ENCODE measurements at regions not wholly inside any gene's neighbourhood (a gene's known extent, or its start where the extent isn't known, plus 50 kb on each side); places are given as distances from the start of the nearest gene placed in this dataset.

DNA sequence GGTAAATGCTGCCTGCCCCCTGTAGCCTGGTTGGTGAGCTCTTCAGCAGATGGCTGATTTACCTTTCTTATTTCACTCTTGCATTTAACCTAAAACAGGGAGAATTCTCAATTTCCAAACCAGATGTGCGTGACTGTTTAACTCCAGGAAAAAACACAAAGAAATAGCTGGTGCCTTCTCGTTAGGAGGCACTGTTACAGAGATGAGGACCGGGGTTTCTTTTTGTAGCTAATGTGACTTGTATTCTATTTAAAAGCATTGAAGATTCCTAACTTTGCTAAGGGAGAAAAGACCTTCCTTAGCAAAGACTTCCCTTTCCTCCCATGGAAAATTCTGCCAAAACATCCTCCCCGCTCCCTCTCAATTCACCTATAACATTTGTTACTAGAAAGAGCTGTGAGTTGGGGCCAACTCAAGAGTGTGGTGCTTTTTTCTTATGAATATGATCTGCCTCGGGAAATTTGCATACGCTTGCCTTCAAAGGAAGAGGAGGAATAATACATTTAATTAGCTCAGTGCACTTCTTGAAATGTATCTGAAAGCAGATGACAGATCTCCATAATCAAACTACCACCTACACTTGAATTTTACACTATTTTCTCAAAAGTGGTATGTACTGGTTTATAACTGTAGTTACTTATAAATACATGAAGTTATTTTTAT is 102.0 kb upstream of the ARID2 start:
- H3K9me3 ChIP-seq (ENCODE audit: low read length) = no peaks in the 10 kb centered on the region
- H3K4me3 ChIP-seq (ENCODE audit: low read length) = no peak overlapping the region
- no peaks in the 10 kb centered on the region for H3K4me1 ChIP-seq (ENCODE audit: insufficient read depth, low read length)
- no peaks in the 10 kb centered on the region for H3K9me2 ChIP-seq (replicated peaks; ENCODE audit: low read length)
- DNase-seq = no peak
- no peak overlapping the region for H3K27ac ChIP-seq (ENCODE audit: low read length)
- H3F3A ChIP-seq (ENCODE audit: low read length, unreplicated experiment) = no peaks in the 10 kb centered on the region
- H3K27me3 ChIP-seq (ENCODE audit: low read length) = no peaks in the 10 kb centered on the region
- BruUV-seq (replicated peaks) = no TSS peak
- POLR2A ChIA-PET (ENCODE audit: unreplicated experiment) = no interaction called here
- no peak for TF ChIP-seq EZH2 (IDR thresholded peaks at IDR 0.05; ENCODE audit: low read length, unreplicated experiment)
- no peak for TF ChIP-seq EZH2phosphoT487 (IDR thresholded peaks at IDR 0.05; ENCODE audit: borderline replicate concordance, low read length)
- TF ChIP-seq, protein P1, sequence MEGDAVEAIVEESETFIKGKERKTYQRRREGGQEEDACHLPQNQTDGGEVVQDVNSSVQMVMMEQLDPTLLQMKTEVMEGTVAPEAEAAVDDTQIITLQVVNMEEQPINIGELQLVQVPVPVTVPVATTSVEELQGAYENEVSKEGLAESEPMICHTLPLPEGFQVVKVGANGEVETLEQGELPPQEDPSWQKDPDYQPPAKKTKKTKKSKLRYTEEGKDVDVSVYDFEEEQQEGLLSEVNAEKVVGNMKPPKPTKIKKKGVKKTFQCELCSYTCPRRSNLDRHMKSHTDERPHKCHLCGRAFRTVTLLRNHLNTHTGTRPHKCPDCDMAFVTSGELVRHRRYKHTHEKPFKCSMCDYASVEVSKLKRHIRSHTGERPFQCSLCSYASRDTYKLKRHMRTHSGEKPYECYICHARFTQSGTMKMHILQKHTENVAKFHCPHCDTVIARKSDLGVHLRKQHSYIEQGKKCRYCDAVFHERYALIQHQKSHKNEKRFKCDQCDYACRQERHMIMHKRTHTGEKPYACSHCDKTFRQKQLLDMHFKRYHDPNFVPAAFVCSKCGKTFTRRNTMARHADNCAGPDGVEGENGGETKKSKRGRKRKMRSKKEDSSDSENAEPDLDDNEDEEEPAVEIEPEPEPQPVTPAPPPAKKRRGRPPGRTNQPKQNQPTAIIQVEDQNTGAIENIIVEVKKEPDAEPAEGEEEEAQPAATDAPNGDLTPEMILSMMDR (conservative IDR thresholded peaks at IDR 0.05; ENCODE audit: low read depth, low read length) = no peak
- no peaks in the 10 kb centered on the region for H3K79me2 ChIP-seq (ENCODE audit: low read length)
- no peaks in the 10 kb centered on the region for H4K20me1 ChIP-seq (ENCODE audit: low read length)
- H3K36me3 ChIP-seq (ENCODE audit: low read depth, low read length) = no peaks in the 10 kb centered on the region
- intact Hi-C loops (cut with micrococcal nuclease) = no loop called here
- H3K9ac ChIP-seq (ENCODE audit: low read length) = no peak overlapping the region
- no peak overlapping the region for H3K4me2 ChIP-seq (ENCODE audit: low read length)
- no peak overlapping the region for H2AFZ ChIP-seq (ENCODE audit: low read length)
- ATAC-seq = no peak
- CTCF ChIA-PET = no interaction called here

DNA sequence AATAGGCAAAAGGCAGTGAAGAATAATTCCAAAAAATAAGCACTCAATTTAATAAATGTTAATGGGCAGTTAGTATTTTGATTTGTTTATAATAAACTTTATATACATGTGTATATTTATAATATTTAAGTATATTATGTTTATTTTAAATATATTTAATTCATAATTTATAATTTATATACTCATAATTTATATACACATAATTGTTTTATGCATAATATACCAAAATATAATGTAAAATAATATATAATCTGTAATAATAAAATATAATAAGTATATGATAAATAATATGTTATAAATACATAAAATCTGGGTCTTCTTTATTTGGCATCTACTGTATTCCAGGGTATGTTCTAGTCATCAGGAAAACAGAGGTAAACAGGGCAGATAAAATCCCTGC is 100.2 kb upstream of the ARID2 start:
- H4K20me1 ChIP-seq (ENCODE audit: low read length) = no peaks in the 10 kb centered on the region
- ATAC-seq (no peak), DNase-seq (no peak)
- no peak overlapping the region for H2AFZ ChIP-seq (ENCODE audit: low read length)
- BruUV-seq (replicated peaks) = no TSS peak
- no peak overlapping the region for H3K27ac ChIP-seq (ENCODE audit: low read length)
- no peaks in the 10 kb centered on the region for H3F3A ChIP-seq (ENCODE audit: low read length, unreplicated experiment)
- no peak overlapping the region for H3K4me2 ChIP-seq (ENCODE audit: low read length)
- H3K9ac ChIP-seq (ENCODE audit: low read length) = no peak overlapping the region
- CTCF ChIA-PET = no interaction called here
- no peaks in the 10 kb centered on the region for H3K36me3 ChIP-seq (ENCODE audit: low read depth, low read length)
- H3K9me2 ChIP-seq (replicated peaks; ENCODE audit: low read length) = no peaks in the 10 kb centered on the region
- TF ChIP-seq EZH2 (IDR thresholded peaks at IDR 0.05; ENCODE audit: low read length, unreplicated experiment) (no peak), EZH2phosphoT487 (IDR thresholded peaks at IDR 0.05; ENCODE audit: borderline replicate concordance, low read length) (no peak)
- TF ChIP-seq, protein P1 (conservative IDR thresholded peaks at IDR 0.05; ENCODE audit: low read depth, low read length) = no peak
- H3K79me2 ChIP-seq (ENCODE audit: low read length) = no peaks in the 10 kb centered on the region
- H3K4me1 ChIP-seq (ENCODE audit: insufficient read depth, low read length) = no peaks in the 10 kb centered on the region
- intact Hi-C loops (cut with micrococcal nuclease) = no loop called here
- POLR2A ChIA-PET (ENCODE audit: unreplicated experiment) = no interaction called here
- H3K27me3 ChIP-seq (ENCODE audit: low read length) = no peaks in the 10 kb centered on the region
- no peak overlapping the region for H3K4me3 ChIP-seq (ENCODE audit: low read length)
- no peaks in the 10 kb centered on the region for H3K9me3 ChIP-seq (ENCODE audit: low read length)

DNA sequence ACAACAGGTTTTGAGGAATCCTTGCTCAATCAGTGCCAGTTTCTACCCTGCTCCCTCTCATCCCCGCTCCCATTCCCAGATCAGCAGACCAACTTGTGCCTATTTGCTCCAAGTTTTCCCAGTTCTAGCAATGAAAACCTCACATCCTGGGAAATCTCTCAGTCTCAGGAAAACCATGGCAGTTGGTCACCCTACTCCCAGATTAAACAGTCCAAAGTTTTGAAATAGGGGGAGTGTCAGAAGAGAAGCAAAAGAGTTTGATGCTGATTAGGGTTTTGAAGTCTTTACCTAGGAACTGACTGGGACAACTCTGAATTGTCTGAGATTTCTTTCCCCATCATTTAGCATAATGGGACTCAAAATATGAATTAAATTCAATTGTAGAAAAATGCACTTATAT is 95.8 kb upstream of the ARID2 start:
- H3K27ac ChIP-seq (ENCODE audit: low read length) = no peak overlapping the region
- no peaks in the 10 kb centered on the region for H3F3A ChIP-seq (ENCODE audit: low read length, unreplicated experiment)
- ATAC-seq (no peak), DNase-seq (no peak)
- H3K4me2 ChIP-seq (ENCODE audit: low read length) = no peak overlapping the region
- H3K4me1 ChIP-seq (ENCODE audit: insufficient read depth, low read length) = peaks cover 14% of the 10 kb centered on the region
- H3K27me3 ChIP-seq (ENCODE audit: low read length) = no peaks in the 10 kb centered on the region
- no peak overlapping the region for H3K4me3 ChIP-seq (ENCODE audit: low read length)
- no peaks in the 10 kb centered on the region for H3K9me2 ChIP-seq (replicated peaks; ENCODE audit: low read length)
- ChIA-PET POLR2A (ENCODE audit: unreplicated experiment) (no interaction called here), CTCF (no interaction called here)
- H4K20me1 ChIP-seq (ENCODE audit: low read length) = no peaks in the 10 kb centered on the region
- H3K79me2 ChIP-seq (ENCODE audit: low read length) = no peaks in the 10 kb centered on the region
- no peaks in the 10 kb centered on the region for H3K9me3 ChIP-seq (ENCODE audit: low read length)
- no peak overlapping the region for H2AFZ ChIP-seq (ENCODE audit: low read length)
- H3K9ac ChIP-seq (ENCODE audit: low read length) = no peak overlapping the region
- no TSS peak for BruUV-seq (replicated peaks)
- no peaks in the 10 kb centered on the region for H3K36me3 ChIP-seq (ENCODE audit: low read depth, low read length)
- TF ChIP-seq, protein P1 (conservative IDR thresholded peaks at IDR 0.05; ENCODE audit: low read depth, low read length) = no peak
- TF ChIP-seq EZH2 (IDR thresholded peaks at IDR 0.05; ENCODE audit: low read length, unreplicated experiment) (no peak), EZH2phosphoT487 (IDR thresholded peaks at IDR 0.05; ENCODE audit: borderline replicate concordance, low read length) (no peak)
- intact Hi-C loops (cut with micrococcal nuclease) = no loop called here

Data from PC-3 (cell line).